Left ventricle myocardium superior (tissue), 1 donor: ENCODE measurements at regions not wholly inside any gene's neighbourhood (a gene's known extent, or its start where the extent isn't known, plus 50 kb on each side); places are given as distances from the start of the nearest gene placed in this dataset.

Experiments used
- ATAC-seq: fragments of 200-7000 bp; cut with Tn5 transposase; one replicate; pipeline ENCODE4 v1.9.1; 2020; ENCODE audit warnings: mild to moderate bottlenecking, moderate library complexity
- DNase-seq: peaks from one replicate; pipeline ENCODE4 v3.0.0-alpha.2; 2020
- intact Hi-C: fragments of 100-400 bp; cut with micrococcal nuclease; formaldehyde crosslinking; loops from one replicate; pipeline ENCODE4 v1.11.0; 2022
- donor health status: DM: no; HTN: yes; CAD: no; lungs with severe emphysema.

DNA sequence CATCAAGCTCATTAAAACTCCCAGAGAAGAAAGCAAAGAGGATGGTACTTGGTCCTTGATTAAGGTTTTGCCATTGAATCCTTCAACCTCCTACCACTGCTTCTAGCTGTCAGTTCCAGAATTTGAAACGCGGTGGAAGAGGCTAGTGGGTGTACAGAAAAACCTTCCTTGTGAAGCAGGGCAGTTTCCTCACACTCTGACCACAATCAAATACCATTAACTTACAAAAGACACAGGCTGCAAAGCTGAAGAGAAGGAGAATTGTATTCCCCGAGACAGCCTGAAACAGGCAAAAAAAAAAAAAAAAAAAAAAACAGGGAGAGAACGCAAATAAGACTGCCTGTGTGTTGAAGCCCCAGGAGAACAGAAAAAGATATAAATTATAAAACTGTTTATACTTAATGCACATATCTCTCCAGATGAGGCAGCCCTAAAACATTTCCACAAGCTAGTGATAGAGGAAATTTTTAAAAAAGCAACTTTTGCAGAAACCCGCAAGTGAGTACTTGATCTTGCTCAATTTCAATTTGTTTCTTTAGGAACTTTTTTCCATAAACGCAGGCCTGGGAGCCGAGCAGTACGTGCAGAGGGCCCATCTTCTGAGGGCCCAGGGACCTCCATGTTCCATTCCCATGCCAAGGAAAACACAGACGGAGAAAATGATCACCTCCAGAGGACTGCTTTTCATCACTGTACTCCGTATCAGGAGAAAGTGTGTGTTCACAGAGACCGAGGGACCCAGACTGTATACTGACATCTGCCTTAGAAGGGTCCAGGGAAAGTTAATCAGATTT is 218.7 kb upstream of the BLID start:
- intact Hi-C loops = no loop called here
- peak; percentile 73 for ATAC-seq
- no peak for DNase-seq

GRCh38 chr11:122333467-122333866 is 217.5 kb upstream of the BLID start:
- DNase-seq (no peak), ATAC-seq (no peak)
- intact Hi-C loops = no loop called here

GRCh38 chr11:122331079-122331478 is 215.1 kb upstream of the BLID start:
- ATAC-seq = no peak
- no peak for DNase-seq
- intact Hi-C loops = no loop called here

DNA sequence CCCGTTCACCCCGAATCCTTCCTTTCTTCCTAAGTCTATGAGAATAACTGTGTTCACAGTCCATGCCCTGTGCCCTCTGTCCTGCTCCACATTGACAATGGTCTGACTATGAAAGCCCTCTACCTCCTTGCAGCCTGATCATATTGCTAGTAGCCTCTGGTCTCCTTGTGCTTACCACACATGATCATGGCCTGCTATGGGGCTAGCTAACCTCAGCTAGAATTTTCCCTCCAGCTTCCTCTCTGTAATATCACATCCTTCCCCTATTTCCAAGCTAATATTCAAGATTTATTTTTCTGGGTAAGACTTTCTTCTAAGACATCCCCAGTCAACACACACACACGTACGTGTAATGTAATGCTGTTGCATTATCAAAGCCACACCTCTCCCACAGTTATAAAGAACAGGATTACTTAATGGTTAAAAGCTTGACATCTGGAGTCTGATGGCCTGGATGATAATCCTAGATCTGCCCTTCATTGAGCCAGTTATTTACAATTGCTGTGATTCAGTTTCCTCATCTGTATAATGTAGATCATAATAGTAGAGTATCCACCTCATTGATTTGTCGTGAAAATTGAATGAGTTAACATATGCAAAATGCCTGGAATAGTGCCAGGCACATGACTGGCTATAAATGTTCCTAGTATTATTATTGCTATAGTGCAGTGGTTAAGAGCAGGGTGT is 214.4 kb upstream of the BLID start:
- ATAC-seq = no peak
- intact Hi-C loops = no loop called here

GRCh38 chr11:122327528-122327927 is 211.5 kb upstream of the BLID start:
- ATAC-seq = no peak
- intact Hi-C loops = no loop called here
- no peak for DNase-seq

More for the DNA sequence above, 214.4 kb upstream of the BLID start:
- no peak for DNase-seq

DNA sequence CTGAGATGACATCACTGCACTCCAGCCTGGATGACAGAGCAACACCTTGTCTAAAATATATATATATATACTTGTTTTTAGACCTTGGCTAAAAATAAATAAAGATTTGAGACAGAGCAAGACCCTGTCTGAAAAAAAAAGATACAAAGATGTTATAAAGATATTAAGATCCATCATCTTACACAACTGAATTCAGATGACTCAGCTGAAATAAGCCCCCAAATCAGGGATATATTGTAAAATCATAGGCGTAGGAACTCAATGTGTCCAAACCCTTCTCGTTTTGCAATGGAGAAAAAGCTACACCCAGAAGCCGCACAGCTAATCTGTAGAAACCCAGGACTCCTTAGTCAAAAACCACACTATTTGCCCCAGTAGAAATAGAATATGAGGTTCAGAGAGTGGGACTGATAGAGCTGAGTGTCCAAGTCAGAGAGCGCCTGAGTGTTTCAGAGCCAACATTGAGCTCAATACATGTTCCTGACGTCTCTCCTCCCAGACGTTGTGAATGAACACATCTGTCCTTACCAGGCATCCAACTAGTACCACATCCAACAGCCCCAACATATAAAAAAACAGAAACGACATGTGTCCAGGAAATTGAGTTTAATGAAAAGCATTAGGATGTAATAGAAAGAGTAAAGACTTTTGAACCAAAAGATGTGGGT is 207.9 kb upstream of the BLID start:
- peak; percentile 47 for ATAC-seq
- intact Hi-C loops = no loop called here
- no peak for DNase-seq

DNA sequence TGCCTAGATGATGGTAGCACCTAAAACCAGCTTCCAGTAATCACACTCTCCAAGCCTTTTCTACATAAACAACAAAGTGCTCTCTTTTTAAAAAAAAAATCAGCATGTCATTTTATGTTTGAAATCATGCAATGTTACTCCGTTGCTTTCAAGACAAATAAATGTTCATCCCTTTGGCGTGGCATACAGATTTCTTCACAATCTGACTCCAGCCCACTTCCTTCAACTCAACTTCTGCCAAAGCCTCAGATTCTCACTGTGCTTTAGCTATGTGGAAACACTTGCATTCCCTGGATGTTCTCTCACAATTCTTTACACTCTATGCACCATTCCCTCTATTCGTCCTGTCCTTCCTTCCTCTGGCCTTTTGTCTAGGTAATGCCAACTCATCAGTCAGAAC is 206.3 kb upstream of the BLID start:
- intact Hi-C loops = no loop called here
- no peak for DNase-seq
- peak; percentile 49 for ATAC-seq

- intact Hi-C loops = no loop called here
- DNase-seq (no peak), ATAC-seq (no peak)
Measured at GRCh38 chr11:122320671-122321070, 204.7 kb upstream of the BLID start.

GRCh38 chr11:122319691-122320620 is 203.9 kb upstream of the BLID start:
- no peak for ATAC-seq
- DNase-seq = no peak
- intact Hi-C loops = no loop called here

GRCh38 chr11:122319085-122319484 is 203.1 kb upstream of the BLID start:
- ATAC-seq (no peak), DNase-seq (no peak)
- intact Hi-C loops = no loop called here

DNA sequence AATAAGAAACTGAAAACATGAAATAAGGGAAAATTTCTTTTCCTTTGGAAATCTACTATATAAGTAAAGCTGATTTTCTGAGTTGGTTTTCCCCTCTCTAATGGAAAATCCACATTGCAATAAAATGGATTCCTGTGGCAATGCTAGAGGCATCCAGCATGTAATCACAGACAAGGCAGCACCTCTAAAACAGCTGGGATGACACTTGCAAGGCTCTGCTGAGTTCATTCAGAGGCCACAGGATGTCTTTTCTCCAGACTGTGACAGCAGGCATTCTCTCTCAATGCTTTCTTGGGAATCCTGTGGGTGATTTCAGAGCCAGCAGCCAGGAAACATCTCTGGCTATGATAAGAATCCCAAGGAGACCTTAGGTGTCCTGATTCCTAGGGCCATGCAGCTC is 201.3 kb upstream of the BLID start:
- ATAC-seq = peak; percentile 48
- intact Hi-C loops = no loop called here
- no peak for DNase-seq

DNA sequence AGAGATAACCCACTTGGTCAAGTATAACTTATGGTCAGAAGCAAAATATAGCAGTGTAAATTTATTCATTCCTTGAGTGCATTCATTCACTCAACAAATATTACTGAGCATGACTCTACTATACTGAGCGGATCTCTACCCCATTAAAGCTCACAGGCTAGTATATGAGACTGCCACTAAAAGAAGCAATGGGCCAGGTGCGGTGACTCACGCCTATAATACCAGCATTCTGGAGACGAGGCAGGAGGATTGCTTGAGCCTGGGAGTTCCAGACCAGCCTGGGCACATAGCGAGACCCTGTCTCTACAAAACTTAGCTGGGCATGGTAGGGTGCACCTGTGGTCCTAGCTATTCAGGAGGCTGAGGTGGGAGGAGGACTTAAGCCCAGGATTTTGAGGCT is 197.6 kb upstream of the BLID start:
- ATAC-seq = no peak
- intact Hi-C loops = no loop called here
- DNase-seq = no peak

- DNase-seq = no peak
- no peak for ATAC-seq
- intact Hi-C loops = no loop called here
Measured at GRCh38 chr11:122311216-122311755, 195.3 kb upstream of the BLID start.

DNA sequence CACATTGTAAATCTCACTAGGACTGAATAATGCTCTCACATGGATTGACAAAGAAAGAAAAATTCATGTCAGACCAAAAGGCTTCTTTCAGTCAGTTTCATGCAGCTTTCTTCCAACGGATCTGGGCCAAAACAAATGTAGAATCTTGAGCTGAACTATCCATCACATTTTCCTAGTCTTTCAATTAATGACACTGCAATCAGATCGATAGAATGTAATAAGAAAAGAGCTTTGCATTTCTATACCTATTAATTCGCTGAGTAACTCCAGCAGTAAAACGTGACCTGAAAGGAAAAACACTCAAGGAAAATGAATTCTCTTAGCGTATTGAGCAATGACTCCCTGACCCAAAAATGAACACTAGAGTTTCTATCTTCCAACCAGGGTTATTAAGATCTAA is 194.8 kb upstream of the BLID start:
- ATAC-seq = no peak
- intact Hi-C loops = no loop called here
- DNase-seq = no peak

- intact Hi-C loops = no loop called here
- no peak for DNase-seq
- ATAC-seq = peak; percentile 92
Measured at GRCh38 chr11:122309262-122309925, 193.4 kb upstream of the BLID start.

- intact Hi-C loops = no loop called here
- DNase-seq (no peak), ATAC-seq (no peak)
Measured at GRCh38 chr11:122308226-122308625, 192.2 kb upstream of the BLID start.

DNA sequence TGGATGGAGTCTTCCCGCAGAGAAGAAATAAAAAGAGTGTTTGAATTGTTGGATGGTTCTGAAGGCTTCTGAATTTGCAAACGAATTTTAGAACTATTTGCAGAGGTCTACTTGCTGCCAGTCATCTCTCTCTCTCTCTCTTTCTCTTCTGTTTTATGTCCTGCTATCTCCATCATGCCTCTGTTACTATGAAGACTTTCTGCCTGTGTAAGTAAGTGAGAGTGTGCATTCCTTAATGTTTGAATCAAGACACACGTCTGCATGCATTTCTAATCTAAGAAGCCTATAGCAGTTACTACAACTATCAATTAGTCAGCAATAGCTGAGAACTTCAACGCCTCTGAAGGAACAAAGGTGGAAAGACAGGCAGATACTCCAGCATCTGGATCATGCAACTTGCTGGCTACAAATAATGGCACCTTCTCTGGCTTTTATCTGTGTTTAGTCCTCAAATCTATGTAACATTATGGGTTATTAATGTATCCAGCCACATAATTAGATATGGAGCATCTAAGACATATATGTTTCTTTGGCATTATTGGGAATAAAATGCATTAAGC is 191.5 kb upstream of the BLID start:
- no peak for DNase-seq
- no peak for ATAC-seq
- intact Hi-C loops = no loop called here

- no peak for DNase-seq
- ATAC-seq = no peak
- intact Hi-C loops = no loop called here
Measured at GRCh38 chr11:122306831-122307391, 190.9 kb upstream of the BLID start.
